ENCODE measurements at regions not wholly inside any gene's neighbourhood (a gene's known extent, or its start where the extent isn't known, plus 50 kb on each side); places are given as distances from the start of the nearest gene placed in this dataset.

DNA sequence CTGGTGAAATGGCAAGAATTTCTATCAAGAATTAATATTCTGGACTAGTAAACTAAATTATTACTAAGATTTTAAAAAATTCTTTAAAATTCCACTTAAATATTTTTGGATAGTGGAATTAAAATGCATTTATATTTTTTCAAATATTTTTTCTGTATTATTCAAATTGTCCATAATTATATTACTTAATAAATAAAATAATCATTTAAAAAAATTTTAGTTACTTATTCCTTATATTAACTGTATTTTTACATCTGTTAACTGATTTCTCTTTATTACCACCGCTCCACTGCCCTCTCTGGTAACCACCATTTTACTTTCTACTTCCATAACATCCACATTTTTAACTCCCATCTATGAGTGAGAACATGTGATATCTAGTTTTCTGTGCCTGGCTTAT is 828.4 kb downstream of the VGLL3 start:
- ATAC-seq = no peak

DNA sequence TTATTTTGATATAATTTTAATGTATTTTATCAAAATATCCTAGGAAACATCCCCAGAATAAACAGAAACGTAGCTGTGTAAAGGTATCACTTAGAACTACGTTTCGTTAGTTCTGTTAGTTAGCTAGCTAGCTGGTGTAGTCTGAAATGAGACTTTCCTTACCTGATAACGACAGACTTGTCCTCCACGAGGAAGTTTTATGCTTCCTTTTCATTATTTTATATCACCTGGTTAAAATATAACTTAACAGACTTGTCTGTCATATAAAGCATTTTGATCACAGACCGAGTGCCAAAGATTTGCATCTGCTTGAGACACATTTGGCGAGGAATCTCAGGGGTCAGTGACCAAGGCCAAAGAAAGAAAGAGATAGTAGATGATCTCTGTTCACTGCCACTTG is 829.5 kb downstream of the VGLL3 start:
- ATAC-seq = no peak

DNA sequence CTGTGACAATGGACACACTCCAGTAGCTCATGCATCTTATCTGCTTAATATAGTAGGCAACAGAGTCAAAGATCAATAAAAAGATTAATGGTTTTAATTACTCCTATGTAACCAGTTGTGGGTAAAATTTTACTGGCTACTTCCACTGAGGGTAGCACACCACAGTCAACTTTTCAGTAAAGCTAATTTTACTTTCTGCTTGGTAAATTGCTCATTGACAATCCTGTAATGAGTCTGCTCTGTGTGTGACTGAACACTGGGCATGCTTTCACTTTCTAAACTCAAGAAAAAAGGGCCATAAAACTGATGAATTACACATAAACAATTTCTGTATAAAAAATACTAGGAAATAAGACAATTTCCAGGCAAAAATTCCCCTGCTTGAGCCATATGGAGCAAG is 838.3 kb downstream of the VGLL3 start:
- no peak for ATAC-seq

DNA sequence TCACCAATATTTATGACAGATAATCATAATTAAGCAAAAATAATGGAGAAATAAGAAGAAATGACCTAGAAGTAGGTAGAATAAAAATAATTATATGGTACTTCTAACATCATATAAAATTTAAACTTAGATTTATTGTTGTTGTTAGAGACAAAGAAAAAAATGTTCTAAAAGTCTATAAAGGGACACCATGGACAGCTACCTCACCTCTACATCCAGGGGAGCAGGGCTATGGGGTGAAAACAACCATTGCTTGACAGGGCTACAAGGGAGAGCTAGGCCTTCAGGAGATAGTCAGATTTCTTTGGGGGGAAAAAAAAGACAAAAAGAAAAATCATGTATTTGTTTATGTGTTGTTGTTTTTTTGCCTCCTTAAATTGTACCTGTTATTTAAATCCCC is 841.9 kb downstream of the VGLL3 start:
- no peak for ATAC-seq

DNA sequence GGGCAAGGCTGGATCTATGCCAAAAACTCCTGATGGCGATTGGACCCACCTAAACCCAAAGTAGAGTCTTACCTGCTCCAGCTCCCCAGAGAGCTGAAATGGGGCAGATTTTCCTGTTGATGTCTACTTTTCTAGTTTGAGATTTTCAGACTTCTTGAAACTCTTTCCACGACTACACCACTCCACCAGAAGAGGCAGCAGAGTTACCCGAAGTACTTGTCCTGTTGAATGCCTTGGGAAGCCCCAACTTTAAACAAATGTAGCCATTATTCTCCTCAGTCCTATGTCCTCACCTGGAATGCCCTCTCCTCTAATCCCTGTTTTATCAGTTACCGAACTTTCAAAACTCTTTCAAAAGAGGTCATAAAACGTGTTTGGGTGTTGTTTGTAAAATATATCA is 843.8 kb downstream of the VGLL3 start:
- no peak for ATAC-seq

DNA sequence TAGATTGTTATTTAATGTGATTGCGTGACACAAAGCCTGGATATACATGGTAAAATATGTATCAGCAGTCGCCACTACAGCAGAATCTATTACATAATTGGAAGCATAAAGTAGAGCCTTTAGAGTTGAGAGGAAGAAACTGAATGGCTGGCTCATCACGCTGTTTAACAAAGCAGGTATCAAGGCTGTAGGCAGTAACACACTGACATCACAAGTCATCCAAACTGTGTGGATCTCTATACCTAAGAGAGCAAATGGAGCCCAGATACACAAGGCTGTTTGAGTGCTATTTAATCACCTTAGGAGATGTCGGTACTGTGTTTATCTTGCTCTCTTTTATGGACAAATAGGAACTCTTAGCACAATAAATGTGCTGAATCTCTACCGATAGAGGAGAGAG is 864.4 kb downstream of the VGLL3 start:
- no peak for ATAC-seq
